ENCODE measurements at regions not wholly inside any gene's neighbourhood (a gene's known extent, or its start where the extent isn't known, plus 50 kb on each side); places are given as distances from the start of the nearest gene placed in this dataset.

- Histone ChIP-seq H3K56ac (ENCODE audit: low read length) (no peak overlapping the region), H2AK5ac (ENCODE audit: low read length) (no peak overlapping the region), H3K9ac (ENCODE audit: low read length) (no peak overlapping the region), H2BK15ac (replicated peaks; ENCODE audit: low read depth) (no peak overlapping the region), H4K8ac (ENCODE audit: low read depth, low read length) (no peak overlapping the region), H3K4me2 (ENCODE audit: low read length) (no peak overlapping the region), H3K27ac (ENCODE audit: low read depth, low read length) (no peak overlapping the region), H3K79me2 (ENCODE audit: control insufficient read depth, insufficient read depth, low read length) (no peaks in the 10 kb centered on the region), H3K4me3 (ENCODE audit: low read length) (no peak overlapping the region), H3K4me1 (ENCODE audit: control insufficient read depth, low read depth, low read length) (no peaks in the 10 kb centered on the region), H2BK5ac (ENCODE audit: low read length) (no peak overlapping the region), H3K36me3 (ENCODE audit: control insufficient read depth, insufficient read depth, low read length) (no peaks in the 10 kb centered on the region), H3K18ac (ENCODE audit: low read length) (no peak overlapping the region), H2BK120ac (ENCODE audit: low read depth, low read length) (no peak overlapping the region), H3K4ac (ENCODE audit: low read depth, low read length) (no peak overlapping the region), H4K5ac (ENCODE audit: low read length) (no peak overlapping the region), H3K23ac (ENCODE audit: low read length) (no peak overlapping the region), H3K79me1 (ENCODE audit: low read length) (no peaks in the 10 kb centered on the region), H3K27me3 (ENCODE audit: insufficient read depth, low read length, poor library complexity) (no peaks in the 10 kb centered on the region)
- DNase-seq, result peak; percentile 34
Observed at GRCh38 chr7:85890244-85890811, 703.5 kb upstream of the SEMA3D start.

GRCh38 chr7:85887133-85887532 is 700.3 kb upstream of the SEMA3D start:
- DNase-seq, result peak; percentile 40
- Histone ChIP-seq H3K36me3 (ENCODE audit: control insufficient read depth, insufficient read depth, low read length) (no peaks in the 10 kb centered on the region), H3K18ac (ENCODE audit: low read length) (no peak overlapping the region), H3K4ac (ENCODE audit: low read depth, low read length) (no peak overlapping the region), H2BK15ac (replicated peaks; ENCODE audit: low read depth) (no peak overlapping the region), H2AK5ac (ENCODE audit: low read length) (no peak overlapping the region), H3K27ac (ENCODE audit: low read depth, low read length) (no peak overlapping the region), H3K23ac (ENCODE audit: low read length) (no peak overlapping the region), H3K79me2 (ENCODE audit: control insufficient read depth, insufficient read depth, low read length) (no peaks in the 10 kb centered on the region), H3K4me3 (ENCODE audit: low read length) (no peak overlapping the region), H3K27me3 (ENCODE audit: insufficient read depth, low read length, poor library complexity) (no peaks in the 10 kb centered on the region), H4K5ac (ENCODE audit: low read length) (no peak overlapping the region), H2BK5ac (ENCODE audit: low read length) (no peak overlapping the region), H3K4me1 (ENCODE audit: control insufficient read depth, low read depth, low read length) (no peaks in the 10 kb centered on the region), H3K56ac (ENCODE audit: low read length) (no peak overlapping the region), H4K8ac (ENCODE audit: low read depth, low read length) (no peak overlapping the region), H3K4me2 (ENCODE audit: low read length) (no peak overlapping the region), H3K9ac (ENCODE audit: low read length) (no peak overlapping the region), H3K79me1 (ENCODE audit: low read length) (no peaks in the 10 kb centered on the region), H2BK120ac (ENCODE audit: low read depth, low read length) (no peak overlapping the region)

GRCh38 chr7:85882335-85882734 is 695.5 kb upstream of the SEMA3D start:
- no peak for DNase-seq
- Histone ChIP-seq H3K4me3 (ENCODE audit: low read length) (no peak overlapping the region), H3K36me3 (ENCODE audit: control insufficient read depth, insufficient read depth, low read length) (no peaks in the 10 kb centered on the region), H2BK15ac (replicated peaks; ENCODE audit: low read depth) (no peak overlapping the region), H3K27ac (ENCODE audit: low read depth, low read length) (no peak overlapping the region), H3K27me3 (ENCODE audit: insufficient read depth, low read length, poor library complexity) (no peaks in the 10 kb centered on the region), H3K56ac (ENCODE audit: low read length) (no peak overlapping the region), H3K23ac (ENCODE audit: low read length) (no peak overlapping the region), H3K79me2 (ENCODE audit: control insufficient read depth, insufficient read depth, low read length) (no peaks in the 10 kb centered on the region), H2AK5ac (ENCODE audit: low read length) (no peak overlapping the region), H4K5ac (ENCODE audit: low read length) (no peak overlapping the region), H3K18ac (ENCODE audit: low read length) (no peak overlapping the region), H3K4ac (ENCODE audit: low read depth, low read length) (no peak overlapping the region), H2BK5ac (ENCODE audit: low read length) (no peak overlapping the region), H3K4me1 (ENCODE audit: control insufficient read depth, low read depth, low read length) (no peaks in the 10 kb centered on the region), H4K8ac (ENCODE audit: low read depth, low read length) (no peak overlapping the region), H3K4me2 (ENCODE audit: low read length) (no peak overlapping the region), H3K9ac (ENCODE audit: low read length) (no peak overlapping the region), H3K79me1 (ENCODE audit: low read length) (no peaks in the 10 kb centered on the region), H2BK120ac (ENCODE audit: low read depth, low read length) (no peak overlapping the region)
- WGBS (ENCODE audit: extremely low coverage, insufficient coverage, low lambda C conversion rate), result no CpG with 5 or more reads among the region's 1 CpG

- no peak overlapping the region for H2BK15ac ChIP-seq (replicated peaks; ENCODE audit: low read depth)
- H3K4ac ChIP-seq (ENCODE audit: low read depth, low read length), result no peak overlapping the region
- H3K79me2 ChIP-seq (ENCODE audit: control insufficient read depth, insufficient read depth, low read length), result no peaks in the 10 kb centered on the region
- H3K27ac ChIP-seq (ENCODE audit: low read depth, low read length), result no peak overlapping the region
- H3K4me2 ChIP-seq (ENCODE audit: low read length), result no peak overlapping the region
- H2AK5ac ChIP-seq (ENCODE audit: low read length), result no peak overlapping the region
- peak overlapping the region; percentile 13 for H4K8ac ChIP-seq (ENCODE audit: low read depth, low read length)
- H3K79me1 ChIP-seq (ENCODE audit: low read length), result no peaks in the 10 kb centered on the region
- no peak overlapping the region for H3K4me3 ChIP-seq (ENCODE audit: low read length)
- no peaks in the 10 kb centered on the region for H3K4me1 ChIP-seq (ENCODE audit: control insufficient read depth, low read depth, low read length)
- no peak overlapping the region for H3K23ac ChIP-seq (ENCODE audit: low read length)
- H3K18ac ChIP-seq (ENCODE audit: low read length), result no peak overlapping the region
- WGBS (ENCODE audit: extremely low coverage, insufficient coverage, low lambda C conversion rate), result no CpG with 5 or more reads among the region's 1 CpG
- H2BK5ac ChIP-seq (ENCODE audit: low read length), result no peak overlapping the region
- H3K36me3 ChIP-seq (ENCODE audit: control insufficient read depth, insufficient read depth, low read length), result no peaks in the 10 kb centered on the region
- H4K5ac ChIP-seq (ENCODE audit: low read length), result no peak overlapping the region
- DNase-seq, result no peak
- no peak overlapping the region for H3K9ac ChIP-seq (ENCODE audit: low read length)
- H3K56ac ChIP-seq (ENCODE audit: low read length), result no peak overlapping the region
- H2BK120ac ChIP-seq (ENCODE audit: low read depth, low read length), result no peak overlapping the region
- H3K27me3 ChIP-seq (ENCODE audit: insufficient read depth, low read length, poor library complexity), result no peaks in the 10 kb centered on the region
Observed at GRCh38 chr7:85875398-85875797, 688.5 kb upstream of the SEMA3D start.

GRCh38 chr7:85866540-85866939 is 679.7 kb upstream of the SEMA3D start:
- Histone ChIP-seq H3K4me2 (ENCODE audit: low read length) (no peak overlapping the region), H3K4ac (ENCODE audit: low read depth, low read length) (no peak overlapping the region), H3K79me1 (ENCODE audit: low read length) (no peaks in the 10 kb centered on the region), H3K18ac (ENCODE audit: low read length) (no peak overlapping the region), H2AK5ac (ENCODE audit: low read length) (no peak overlapping the region), H3K27me3 (ENCODE audit: insufficient read depth, low read length, poor library complexity) (no peaks in the 10 kb centered on the region), H3K27ac (ENCODE audit: low read depth, low read length) (no peak overlapping the region), H3K4me1 (ENCODE audit: control insufficient read depth, low read depth, low read length) (no peaks in the 10 kb centered on the region), H3K56ac (ENCODE audit: low read length) (no peak overlapping the region), H3K9ac (ENCODE audit: low read length) (no peak overlapping the region), H2BK5ac (ENCODE audit: low read length) (no peak overlapping the region), H3K79me2 (ENCODE audit: control insufficient read depth, insufficient read depth, low read length) (no peaks in the 10 kb centered on the region), H3K23ac (ENCODE audit: low read length) (no peak overlapping the region), H3K4me3 (ENCODE audit: low read length) (no peak overlapping the region), H4K8ac (ENCODE audit: low read depth, low read length) (no peak overlapping the region), H3K36me3 (ENCODE audit: control insufficient read depth, insufficient read depth, low read length) (no peaks in the 10 kb centered on the region), H4K5ac (ENCODE audit: low read length) (no peak overlapping the region), H2BK120ac (ENCODE audit: low read depth, low read length) (no peak overlapping the region), H2BK15ac (replicated peaks; ENCODE audit: low read depth) (no peak overlapping the region)
- WGBS (ENCODE audit: extremely low coverage, insufficient coverage, low lambda C conversion rate), result no CpG with 5 or more reads among the region's 4 CpGs
- DNase-seq, result no peak

GRCh38 chr7:85851571-85852193 is 664.8 kb upstream of the SEMA3D start:
- no peak overlapping the region for H3K56ac ChIP-seq (ENCODE audit: low read length)
- no peak overlapping the region for H2BK5ac ChIP-seq (ENCODE audit: low read length)
- peak; percentile 41 for DNase-seq
- no peak overlapping the region for H3K4me2 ChIP-seq (ENCODE audit: low read length)
- H4K5ac ChIP-seq (ENCODE audit: low read length), result no peak overlapping the region
- no peak overlapping the region for H2BK120ac ChIP-seq (ENCODE audit: low read depth, low read length)
- no peaks in the 10 kb centered on the region for H3K27me3 ChIP-seq (ENCODE audit: insufficient read depth, low read length, poor library complexity)
- H3K79me1 ChIP-seq (ENCODE audit: low read length), result no peaks in the 10 kb centered on the region
- no CpG with 5 or more reads among the region's 6 CpGs for WGBS (ENCODE audit: extremely low coverage, insufficient coverage, low lambda C conversion rate)
- H2AK5ac ChIP-seq (ENCODE audit: low read length), result no peak overlapping the region
- no peak overlapping the region for H3K4me3 ChIP-seq (ENCODE audit: low read length)
- H3K36me3 ChIP-seq (ENCODE audit: control insufficient read depth, insufficient read depth, low read length), result no peaks in the 10 kb centered on the region
- H3K27ac ChIP-seq (ENCODE audit: low read depth, low read length), result no peak overlapping the region
- no peaks in the 10 kb centered on the region for H3K4me1 ChIP-seq (ENCODE audit: control insufficient read depth, low read depth, low read length)
- H3K4ac ChIP-seq (ENCODE audit: low read depth, low read length), result no peak overlapping the region
- H4K8ac ChIP-seq (ENCODE audit: low read depth, low read length), result no peak overlapping the region
- no peaks in the 10 kb centered on the region for H3K79me2 ChIP-seq (ENCODE audit: control insufficient read depth, insufficient read depth, low read length)
- no peak overlapping the region for H3K18ac ChIP-seq (ENCODE audit: low read length)
- H3K23ac ChIP-seq (ENCODE audit: low read length), result no peak overlapping the region
- H2BK15ac ChIP-seq (replicated peaks; ENCODE audit: low read depth), result no peak overlapping the region
- H3K9ac ChIP-seq (ENCODE audit: low read length), result no peak overlapping the region
